NCI-H226 (cell line): ENCODE measurements at regions not wholly inside any gene's neighbourhood (a gene's known extent, or its start where the extent isn't known, plus 50 kb on each side); places are given as distances from the start of the nearest gene placed in this dataset.
A peak's percentile ranks its signal among the peaks of the same experiment; 100 is the strongest.

ENCODE experiments used
- DNase-seq: peaks from one replicate; pipeline ENCODE4 v3.0.0-alpha.2; 2015

DNA sequence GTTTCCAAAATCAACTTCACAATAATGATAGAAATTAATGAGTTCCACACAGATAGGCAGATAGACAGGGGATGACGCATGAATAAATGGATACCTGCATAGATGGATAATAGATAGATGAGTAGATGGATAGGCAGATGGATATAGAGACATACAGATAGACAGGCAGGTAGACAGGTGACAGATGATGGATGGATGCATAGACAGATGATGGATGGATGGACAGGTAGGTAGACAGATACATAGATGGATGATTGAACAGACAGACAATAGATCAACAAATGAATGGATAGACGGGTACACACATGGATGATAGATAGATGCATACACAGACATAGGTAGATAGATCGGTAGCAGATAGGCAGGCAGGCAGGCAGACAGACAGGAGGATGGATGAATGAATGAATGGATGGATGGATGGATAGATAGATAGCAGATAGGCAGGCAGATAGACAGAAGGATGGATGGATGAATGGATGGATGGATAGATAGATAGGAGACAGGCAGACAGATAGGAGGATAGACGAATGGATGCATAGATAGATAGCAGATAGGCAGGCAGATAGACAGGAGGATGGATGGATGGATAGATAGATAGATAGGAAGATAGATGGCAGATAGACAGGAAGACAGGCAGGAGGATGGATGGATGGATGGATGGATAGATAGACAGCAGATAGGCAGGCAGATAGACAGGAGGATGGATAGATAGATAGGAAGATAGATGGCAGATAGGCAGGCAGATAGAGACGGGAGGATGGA lies 142.5 kb downstream of the RBFOX3 start:
- no peak for DNase-seq

DNA sequence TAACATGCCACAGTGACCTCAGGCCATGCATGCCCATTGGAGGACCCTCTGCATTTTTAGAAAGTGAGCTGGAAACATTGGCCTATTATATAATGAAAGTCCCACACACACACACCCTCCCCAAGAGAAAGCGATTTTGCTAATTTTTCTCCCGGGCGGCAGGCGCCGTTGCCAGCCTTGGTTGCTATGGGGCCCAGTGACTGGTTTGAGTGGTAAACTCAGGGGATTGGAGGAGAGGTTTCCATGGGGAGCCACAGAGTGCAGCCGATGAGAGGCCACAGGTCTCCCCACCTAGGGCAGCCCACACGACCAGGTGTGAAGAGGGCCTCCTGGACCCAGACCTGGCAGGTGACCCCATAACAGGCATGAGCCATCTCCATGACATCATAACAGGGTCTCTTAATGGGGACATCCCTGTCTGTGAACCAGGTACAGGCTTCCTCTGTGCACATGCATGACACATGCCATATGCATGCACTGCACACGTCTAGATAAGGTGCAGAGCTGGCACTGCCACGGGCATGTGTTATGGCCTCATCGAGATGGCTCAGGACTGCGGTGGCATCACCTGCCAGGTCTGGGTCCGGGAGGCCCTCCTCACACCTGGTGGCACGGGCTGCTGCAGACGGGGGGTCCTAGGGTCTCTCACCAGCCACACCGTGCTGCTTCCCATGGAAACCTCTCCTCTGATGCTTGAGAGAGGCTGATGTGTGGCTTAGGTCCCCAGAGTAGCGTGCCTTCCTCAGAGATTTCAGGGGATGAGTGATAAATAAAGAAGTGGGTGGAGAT lies 144.1 kb downstream of the RBFOX3 start:
- DNase-seq, result no peak

DNA sequence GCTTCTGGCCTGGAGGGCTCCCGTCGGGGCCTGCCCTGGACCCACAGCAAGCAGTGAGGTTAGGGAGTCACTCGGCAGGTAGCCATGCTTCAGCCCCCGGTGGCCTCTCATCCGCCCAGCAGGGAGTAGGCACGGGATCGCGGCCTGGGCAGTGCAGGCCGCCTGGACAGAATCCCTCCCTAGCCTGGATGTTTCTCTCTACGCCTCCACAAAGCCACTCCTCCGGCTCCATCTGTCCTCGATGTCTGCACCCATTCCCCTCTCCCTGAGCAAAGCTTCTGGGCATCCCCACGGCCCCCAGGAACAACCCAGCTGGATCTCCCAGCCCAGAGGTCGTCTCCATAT lies 145.2 kb downstream of the RBFOX3 start:
- no peak for DNase-seq

- no peak for DNase-seq
Measured at GRCh38 chr17:79465011-79465680, 145.7 kb downstream of the RBFOX3 start.

DNA sequence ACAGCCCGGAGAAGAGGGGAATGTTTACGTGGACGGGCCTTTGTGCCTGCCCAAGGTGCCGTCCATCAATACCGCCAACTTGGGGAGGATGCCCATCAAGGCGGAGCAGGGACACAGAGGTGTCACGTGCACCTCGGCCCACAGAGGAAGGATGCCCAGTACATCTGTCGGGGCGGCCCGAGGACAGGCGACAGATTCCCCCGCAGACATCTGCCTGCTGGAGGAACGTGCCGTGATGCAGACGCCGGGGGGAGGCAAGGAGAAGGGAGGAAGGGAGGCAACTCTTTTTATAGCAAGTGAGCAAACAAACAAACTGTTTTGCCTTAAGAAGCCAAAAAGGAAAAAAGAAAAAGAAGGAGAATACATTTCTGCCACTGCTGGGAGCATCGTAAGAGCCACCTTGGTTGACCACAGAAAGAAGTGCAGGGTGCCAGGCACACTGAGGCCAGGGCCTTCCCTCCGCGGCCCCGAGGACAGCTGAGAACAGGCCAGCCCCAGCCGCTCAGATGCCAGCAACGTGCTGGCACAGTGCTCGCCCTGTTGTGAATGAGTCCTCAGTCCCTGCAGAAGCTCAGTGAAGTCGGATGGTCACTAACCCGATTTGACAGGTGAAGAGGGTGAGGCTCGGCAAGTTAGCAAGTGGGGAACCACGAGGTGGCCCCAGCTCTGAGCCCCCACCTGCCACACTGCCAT lies 146.4 kb downstream of the RBFOX3 start:
- no peak for DNase-seq

- DNase-seq, result no peak
Measured at GRCh38 chr17:79463421-79464317, 147.2 kb downstream of the RBFOX3 start.

DNA sequence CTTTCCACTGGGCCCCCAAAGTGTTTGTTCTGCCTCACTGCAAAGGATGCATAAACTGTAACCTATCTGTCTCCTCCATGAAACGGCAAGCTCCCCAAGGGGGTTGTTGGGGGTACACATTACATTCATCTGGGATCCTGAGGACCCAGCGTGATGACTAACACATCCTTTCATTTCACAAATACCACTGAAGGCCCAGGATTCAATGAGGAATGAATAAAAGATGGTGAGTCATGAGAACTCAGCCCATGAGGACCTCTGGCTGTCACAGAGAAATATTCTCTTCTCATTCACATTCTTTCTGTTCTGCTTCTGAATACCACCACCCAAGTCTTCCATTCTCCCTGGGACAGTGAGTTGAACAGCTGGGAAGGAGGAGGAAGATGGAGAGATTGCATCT lies 149.8 kb downstream of the RBFOX3 start:
- DNase-seq, result peak; percentile 17

DNA sequence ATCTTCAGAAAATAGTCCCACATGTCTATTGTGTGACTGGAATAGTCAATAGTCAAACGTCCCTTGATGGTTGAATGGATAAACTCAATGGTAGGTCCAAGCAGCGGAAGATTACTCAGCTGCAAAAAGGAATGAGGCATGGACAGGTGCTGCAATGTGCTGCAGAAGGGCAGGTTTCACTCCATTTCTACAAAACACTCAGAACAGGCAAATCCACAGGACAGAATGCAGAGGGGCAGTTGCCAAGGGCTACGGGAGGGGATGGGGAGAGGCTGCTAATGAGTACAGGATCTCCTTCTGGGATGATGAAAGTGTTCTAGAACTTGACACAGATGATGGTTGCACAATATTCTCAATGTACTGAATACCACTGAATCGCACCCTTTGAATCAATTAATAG lies 151.0 kb downstream of the RBFOX3 start:
- DNase-seq, result no peak

DNA sequence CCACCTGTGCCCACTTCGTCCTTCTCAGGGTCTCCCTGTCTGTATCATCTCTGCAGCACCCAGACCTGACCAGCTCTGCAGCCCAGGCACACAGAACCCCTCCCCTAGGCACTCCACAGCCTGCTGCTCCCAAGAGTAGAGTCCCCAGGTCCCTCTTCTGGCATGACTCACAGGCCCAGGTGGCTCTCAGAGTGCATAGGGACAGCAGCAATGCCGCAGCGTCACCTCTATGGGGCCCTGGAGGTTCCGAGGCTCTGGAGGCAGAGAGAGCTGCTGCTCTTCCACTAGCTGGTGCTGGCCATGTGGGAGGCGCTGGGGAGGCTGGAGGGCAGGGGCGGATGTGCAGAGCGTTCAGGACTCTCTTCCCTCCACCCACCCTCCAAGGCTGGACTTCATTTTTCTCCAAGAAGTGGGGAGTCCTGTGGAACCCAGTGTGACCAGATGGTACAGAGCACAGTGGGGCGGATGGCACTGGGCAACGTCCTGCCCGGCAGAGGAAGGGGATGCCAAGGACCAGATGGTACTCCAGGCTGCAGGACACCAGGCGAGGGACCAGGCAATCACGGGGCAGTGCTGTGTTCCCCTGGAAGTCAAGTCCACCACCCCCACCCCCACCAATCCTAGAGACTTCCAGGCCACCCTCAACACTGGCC lies 151.7 kb downstream of the RBFOX3 start:
- no peak for DNase-seq

DNA sequence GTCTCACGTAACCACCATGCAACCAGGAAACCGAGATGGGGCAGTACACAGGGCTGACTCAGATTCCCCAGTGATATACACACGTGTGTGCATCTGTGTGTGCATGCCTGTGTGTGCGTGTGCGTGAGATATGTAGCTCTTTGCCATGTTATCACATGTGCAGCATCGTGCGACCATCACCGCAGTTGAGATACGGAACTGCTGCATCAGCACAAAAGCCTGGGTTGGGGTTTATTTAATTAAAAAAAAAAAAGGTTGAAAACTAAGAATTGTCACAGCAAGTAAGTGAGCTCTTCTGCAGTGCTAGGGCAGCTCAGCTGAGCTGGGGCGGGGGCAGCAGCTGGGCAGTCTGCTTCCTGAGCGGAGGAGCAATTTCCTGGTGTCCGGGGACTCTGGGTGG lies 152.5 kb downstream of the RBFOX3 start:
- no peak for DNase-seq

GRCh38 chr17:79457889-79458288 lies 153.0 kb downstream of the RBFOX3 start:
- no peak for DNase-seq

DNA sequence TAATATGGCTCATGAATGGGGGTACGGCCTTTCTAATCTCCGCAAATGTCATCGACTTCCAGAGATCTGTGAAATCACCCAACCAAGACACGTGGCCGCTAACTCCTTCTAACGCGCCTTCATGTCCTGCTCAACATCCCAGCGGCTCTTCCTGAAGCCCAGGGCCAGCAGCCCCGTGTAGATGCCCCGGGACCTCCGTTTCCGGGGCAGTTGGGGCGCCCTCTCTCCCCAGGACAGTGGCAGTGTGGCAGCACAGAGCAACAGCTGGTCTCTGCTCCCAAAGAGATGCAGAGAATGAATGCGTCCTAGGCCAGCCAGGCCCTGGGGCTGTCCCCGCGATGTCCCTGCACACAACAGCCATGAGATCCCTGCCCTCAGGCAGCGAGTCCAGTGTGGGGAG lies 153.5 kb downstream of the RBFOX3 start:
- DNase-seq, result no peak

GRCh38 chr17:79455636-79456035 lies 155.2 kb downstream of the RBFOX3 start:
- DNase-seq, result no peak

GRCh38 chr17:79454826-79455225 lies 156.0 kb downstream of the RBFOX3 start:
- no peak for DNase-seq

DNA sequence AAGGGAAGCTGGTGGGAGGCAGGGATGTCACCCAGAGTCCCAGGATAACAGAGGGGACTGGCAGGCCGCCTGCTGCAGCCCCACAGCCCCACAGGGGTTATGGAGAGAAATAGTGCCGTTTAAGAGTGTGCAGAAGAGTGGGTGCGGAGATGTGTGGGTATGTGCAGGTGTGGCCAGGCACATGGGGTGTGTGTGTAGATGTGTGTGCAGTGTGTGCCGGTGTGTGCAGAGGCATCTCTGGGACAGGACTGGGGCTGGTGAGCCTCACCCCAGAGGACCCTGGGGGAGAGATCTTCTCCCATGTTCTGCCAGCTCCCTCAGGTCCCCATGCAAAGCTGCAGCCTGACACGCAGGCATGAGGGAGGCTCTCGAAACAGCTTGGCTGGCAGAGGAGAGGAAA lies 157.4 kb downstream of the RBFOX3 start:
- no peak for DNase-seq

- no peak for DNase-seq
Measured at GRCh38 chr17:79452706-79453105, 158.1 kb downstream of the RBFOX3 start.

- no peak for DNase-seq
Measured at GRCh38 chr17:79451167-79451566, 159.7 kb downstream of the RBFOX3 start.

DNA sequence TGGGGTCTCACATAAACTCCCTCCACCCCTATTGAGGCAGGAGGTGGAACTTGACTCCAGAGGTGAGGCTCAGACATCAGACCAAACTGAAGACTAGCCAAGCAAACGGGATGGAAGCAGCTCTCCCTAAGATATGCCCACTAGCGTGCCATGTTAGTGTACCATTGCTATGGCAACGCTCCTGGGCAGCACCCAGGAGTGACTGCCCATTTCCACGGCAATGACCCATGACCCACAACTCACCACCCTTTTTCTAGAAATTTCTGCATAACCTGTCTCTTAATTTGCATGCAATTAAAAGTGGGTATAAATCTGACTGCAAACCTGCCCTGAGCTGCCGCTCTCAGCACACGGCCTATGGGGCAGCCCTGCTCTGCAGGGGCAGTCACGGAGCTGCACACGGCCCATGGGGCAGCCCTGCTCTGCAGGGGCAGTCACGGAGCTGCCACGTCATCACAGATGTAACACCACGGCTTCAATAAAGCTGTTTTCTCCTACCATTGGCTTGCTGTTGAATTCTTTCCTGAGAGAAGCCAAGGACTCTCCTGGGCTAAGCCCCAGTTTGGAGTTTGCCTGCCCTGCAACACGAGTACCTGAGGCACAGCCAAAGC lies 164.3 kb downstream of the RBFOX3 start:
- no peak for DNase-seq

DNA sequence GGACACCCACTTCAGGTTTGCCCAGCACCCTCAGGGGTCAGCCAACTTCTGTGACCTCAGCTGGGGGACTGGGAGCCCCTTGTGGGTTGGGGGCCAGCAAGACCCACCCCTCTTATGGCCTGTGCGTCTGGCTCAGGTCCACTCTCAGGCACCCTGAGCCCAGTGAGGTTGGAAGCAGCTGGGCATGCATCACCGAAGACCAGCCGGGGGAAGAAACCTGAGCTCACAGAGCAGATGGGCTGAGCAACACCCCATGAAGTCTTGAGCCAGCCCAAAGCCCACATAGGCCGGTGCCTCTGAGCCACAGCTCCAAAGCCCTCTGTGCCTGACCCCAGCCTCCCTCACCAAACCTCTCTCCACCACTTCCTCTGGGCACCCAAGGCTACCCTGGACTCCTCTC lies 166.7 kb downstream of the RBFOX3 start:
- DNase-seq, result no peak

DNA sequence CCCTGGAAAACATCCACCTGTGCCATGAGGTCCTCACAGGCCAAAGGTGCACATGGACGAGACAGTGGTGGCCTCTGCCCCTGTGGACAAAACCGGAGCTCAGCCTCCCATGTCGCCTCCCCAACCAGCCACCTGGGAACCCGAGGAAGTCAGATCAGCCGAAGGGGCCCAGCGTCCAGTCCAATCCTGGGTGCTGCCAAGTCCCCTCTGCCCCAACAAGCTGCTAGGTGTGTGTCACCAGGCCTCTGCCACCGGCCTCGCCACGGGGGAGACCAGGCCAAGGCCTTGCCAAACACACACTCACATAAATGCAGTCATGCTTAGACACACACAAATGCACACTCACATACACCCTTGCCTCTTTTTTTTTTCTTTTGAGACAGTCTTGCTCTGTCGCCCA lies 167.8 kb downstream of the RBFOX3 start:
- no peak for DNase-seq
